HepG2 (cell line): ENCODE measurements at regions not wholly inside any gene's neighbourhood (a gene's known extent, or its start where the extent isn't known, plus 50 kb on each side); places are given as distances from the start of the nearest gene placed in this dataset.

ENCODE experiments used
- HNRNPUL1 ChIP-seq: fragments of 200-400 bp; formaldehyde crosslinking; IDR thresholded peaks from 2 replicates; pipeline ENCODE4 v1.6.1; 2017; ENCODE audit warnings: low read depth, mild to moderate bottlenecking, low read length, moderate library complexity
- POLR2A ChIP-seq, 2 experiments: IDR thresholded peaks; 2 replicates each; pipeline ENCODE4 v1.6.1; 2011; ENCODE audit warnings: low read depth in 2 of 2, low read length in 2 of 2, mild to moderate bottlenecking in 1 of 2, moderate library complexity in 1 of 2; ENCODE audit not compliant: insufficient read depth in 1 of 2
- TF ChIP-seq, protein P1 (sequence below): sonication (generic); formaldehyde crosslinking; conservative IDR thresholded peaks from 2 replicates; pipeline ENCODE4 v1.4.0; 2020; ENCODE audit warnings: mild to moderate bottlenecking, missing genetic modification reagents, moderate library complexity
- TF ChIP-seq, protein P2 (sequence below): sonication (generic); formaldehyde crosslinking; IDR thresholded peaks from 2 replicates; pipeline ENCODE4 v1.5.0; 2020; ENCODE audit warnings: mild to moderate bottlenecking, missing genetic modification reagents, moderate library complexity

DNA sequence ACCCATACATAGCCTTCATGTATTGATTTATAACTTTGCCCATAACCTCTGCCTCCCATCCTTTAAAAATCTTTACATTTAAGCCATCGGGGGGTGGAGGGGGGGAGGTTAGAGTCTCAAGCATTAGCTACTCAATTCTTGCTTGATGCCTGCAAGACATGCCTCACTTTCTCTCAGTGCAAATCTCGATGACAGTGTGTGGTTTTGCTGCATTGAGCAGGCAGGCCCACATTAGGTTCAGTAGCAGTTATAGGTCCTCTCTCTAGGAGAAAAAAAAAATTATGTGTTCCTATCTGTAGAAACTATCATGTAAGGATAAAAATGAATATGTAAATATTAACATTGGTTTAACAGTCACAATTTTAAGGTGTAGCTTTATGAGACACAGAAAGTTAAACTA is 314.0 kb upstream of the ANO3 start:
- TF ChIP-seq POLR2A (IDR thresholded peaks at IDR 0.05; ENCODE audit: insufficient read depth in 1 of 2, low read depth in 2 of 2, low read length in 2 of 2): no peak
- TF ChIP-seq, protein P1, sequence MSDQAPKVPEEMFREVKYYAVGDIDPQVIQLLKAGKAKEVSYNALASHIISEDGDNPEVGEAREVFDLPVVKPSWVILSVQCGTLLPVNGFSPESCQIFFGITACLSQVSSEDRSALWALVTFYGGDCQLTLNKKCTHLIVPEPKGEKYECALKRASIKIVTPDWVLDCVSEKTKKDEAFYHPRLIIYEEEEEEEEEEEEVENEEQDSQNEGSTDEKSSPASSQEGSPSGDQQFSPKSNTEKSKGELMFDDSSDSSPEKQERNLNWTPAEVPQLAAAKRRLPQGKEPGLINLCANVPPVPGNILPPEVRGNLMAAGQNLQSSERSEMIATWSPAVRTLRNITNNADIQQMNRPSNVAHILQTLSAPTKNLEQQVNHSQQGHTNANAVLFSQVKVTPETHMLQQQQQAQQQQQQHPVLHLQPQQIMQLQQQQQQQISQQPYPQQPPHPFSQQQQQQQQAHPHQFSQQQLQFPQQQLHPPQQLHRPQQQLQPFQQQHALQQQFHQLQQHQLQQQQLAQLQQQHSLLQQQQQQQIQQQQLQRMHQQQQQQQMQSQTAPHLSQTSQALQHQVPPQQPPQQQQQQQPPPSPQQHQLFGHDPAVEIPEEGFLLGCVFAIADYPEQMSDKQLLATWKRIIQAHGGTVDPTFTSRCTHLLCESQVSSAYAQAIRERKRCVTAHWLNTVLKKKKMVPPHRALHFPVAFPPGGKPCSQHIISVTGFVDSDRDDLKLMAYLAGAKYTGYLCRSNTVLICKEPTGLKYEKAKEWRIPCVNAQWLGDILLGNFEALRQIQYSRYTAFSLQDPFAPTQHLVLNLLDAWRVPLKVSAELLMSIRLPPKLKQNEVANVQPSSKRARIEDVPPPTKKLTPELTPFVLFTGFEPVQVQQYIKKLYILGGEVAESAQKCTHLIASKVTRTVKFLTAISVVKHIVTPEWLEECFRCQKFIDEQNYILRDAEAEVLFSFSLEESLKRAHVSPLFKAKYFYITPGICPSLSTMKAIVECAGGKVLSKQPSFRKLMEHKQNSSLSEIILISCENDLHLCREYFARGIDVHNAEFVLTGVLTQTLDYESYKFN (CRISPR knock-in tag): no peak
- TF ChIP-seq, protein P2, sequence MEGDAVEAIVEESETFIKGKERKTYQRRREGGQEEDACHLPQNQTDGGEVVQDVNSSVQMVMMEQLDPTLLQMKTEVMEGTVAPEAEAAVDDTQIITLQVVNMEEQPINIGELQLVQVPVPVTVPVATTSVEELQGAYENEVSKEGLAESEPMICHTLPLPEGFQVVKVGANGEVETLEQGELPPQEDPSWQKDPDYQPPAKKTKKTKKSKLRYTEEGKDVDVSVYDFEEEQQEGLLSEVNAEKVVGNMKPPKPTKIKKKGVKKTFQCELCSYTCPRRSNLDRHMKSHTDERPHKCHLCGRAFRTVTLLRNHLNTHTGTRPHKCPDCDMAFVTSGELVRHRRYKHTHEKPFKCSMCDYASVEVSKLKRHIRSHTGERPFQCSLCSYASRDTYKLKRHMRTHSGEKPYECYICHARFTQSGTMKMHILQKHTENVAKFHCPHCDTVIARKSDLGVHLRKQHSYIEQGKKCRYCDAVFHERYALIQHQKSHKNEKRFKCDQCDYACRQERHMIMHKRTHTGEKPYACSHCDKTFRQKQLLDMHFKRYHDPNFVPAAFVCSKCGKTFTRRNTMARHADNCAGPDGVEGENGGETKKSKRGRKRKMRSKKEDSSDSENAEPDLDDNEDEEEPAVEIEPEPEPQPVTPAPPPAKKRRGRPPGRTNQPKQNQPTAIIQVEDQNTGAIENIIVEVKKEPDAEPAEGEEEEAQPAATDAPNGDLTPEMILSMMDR (CRISPR knock-in tag): no peak
- TF ChIP-seq HNRNPUL1: no peak
